ENCODE measurements at regions not wholly inside any gene's neighbourhood (a gene's known extent, or its start where the extent isn't known, plus 50 kb on each side); places are given as distances from the start of the nearest gene placed in this dataset.

GRCh38 chr2:76675212-76675611 lies 847.0 kb downstream of the LRRTM4 start:
- ATAC-seq (ENCODE audit: poor library complexity) (no peak), DNase-seq (no peak)
- H3K27me3 ChIP-seq (ENCODE audit: control insufficient read depth in 1 of 2, insufficient read depth in 2 of 2, low read length in 2 of 2), result no peaks in the 10 kb centered on the region
- Mint-ChIP-seq H3K27me3 (no peaks in the 10 kb centered on the region), H3K27ac (no peak overlapping the region), H3K36me3 (ENCODE audit: low read depth) (no peaks in the 10 kb centered on the region), H3K4me3 (no peak overlapping the region), H3K9me3 (no peaks in the 10 kb centered on the region), H3K4me1 (ENCODE audit: low read depth) (no peaks in the 10 kb centered on the region)
- intact Hi-C loops (cut with DNase I, micrococcal nuclease), result no loop called here
- H3K27ac ChIP-seq (ENCODE audit: low read depth in 1 of 2, low read length in 2 of 2), result no peak overlapping the region
- H3K4me1 ChIP-seq (ENCODE audit: insufficient read depth, low read length), result no peaks in the 10 kb centered on the region
- no peak for TF ChIP-seq CTCF (IDR thresholded peaks at IDR 0.05)
- CTCF ChIA-PET, result no interaction called here
- peaks cover 0 to 3% of the 10 kb centered on the region in 2 experiments for H3K9me3 ChIP-seq (ENCODE audit: control insufficient read depth in 1 of 2, insufficient read depth in 1 of 2, low read length in 2 of 2)
- no peak overlapping the region for H3K4me3 ChIP-seq (ENCODE audit: low read length)
- POLR2A ChIA-PET, result no interaction called here
- H3K36me3 ChIP-seq (ENCODE audit: insufficient read depth, low read length), result no peaks in the 10 kb centered on the region

GRCh38 chr2:76672798-76673197 lies 849.4 kb downstream of the LRRTM4 start:
- H3K27ac Mint-ChIP-seq, result no peak overlapping the region
- no peaks in the 10 kb centered on the region for H3K27me3 Mint-ChIP-seq
- H3K4me1 Mint-ChIP-seq (ENCODE audit: low read depth), result no peaks in the 10 kb centered on the region
- no peaks in the 10 kb centered on the region for H3K36me3 ChIP-seq (ENCODE audit: insufficient read depth, low read length)
- POLR2A ChIA-PET, result no interaction called here
- H3K27me3 ChIP-seq (ENCODE audit: control insufficient read depth in 1 of 2, insufficient read depth in 2 of 2, low read length in 2 of 2), result no peaks in the 10 kb centered on the region
- peaks cover 0 to 3% of the 10 kb centered on the region in 2 experiments for H3K9me3 ChIP-seq (ENCODE audit: control insufficient read depth in 1 of 2, insufficient read depth in 1 of 2, low read length in 2 of 2)
- no peak for TF ChIP-seq CTCF (IDR thresholded peaks at IDR 0.05)
- CTCF ChIA-PET, result interaction anchor here (1.0 kb wide), 1 partner anchor 9 kb away, joined by 3 read pairs; no protein-coding TSS in a partner anchor
- no peaks in the 10 kb centered on the region for H3K4me1 ChIP-seq (ENCODE audit: insufficient read depth, low read length)
- no peaks in the 10 kb centered on the region for H3K9me3 Mint-ChIP-seq
- no peak overlapping the region for H3K4me3 Mint-ChIP-seq
- no peak overlapping the region for H3K4me3 ChIP-seq (ENCODE audit: low read length)
- intact Hi-C loops (cut with DNase I, micrococcal nuclease), result no loop called here
- ATAC-seq (ENCODE audit: poor library complexity) (no peak), DNase-seq (no peak)
- no peak overlapping the region for H3K27ac ChIP-seq (ENCODE audit: low read depth in 1 of 2, low read length in 2 of 2)
- H3K36me3 Mint-ChIP-seq (ENCODE audit: low read depth), result no peaks in the 10 kb centered on the region

GRCh38 chr2:76669966-76670465 lies 852.2 kb downstream of the LRRTM4 start:
- Histone ChIP-seq H3K4me1 (ENCODE audit: insufficient read depth, low read length) (no peaks in the 10 kb centered on the region), H3K9me3 (ENCODE audit: control insufficient read depth in 1 of 2, insufficient read depth in 1 of 2, low read length in 2 of 2) (peaks cover 0 to 3% of the 10 kb centered on the region in 2 experiments), H3K27ac (ENCODE audit: low read depth in 1 of 2, low read length in 2 of 2) (no peak overlapping the region), H3K36me3 (ENCODE audit: insufficient read depth, low read length) (no peaks in the 10 kb centered on the region), H3K27me3 (ENCODE audit: control insufficient read depth in 1 of 2, insufficient read depth in 2 of 2, low read length in 2 of 2) (no peaks in the 10 kb centered on the region), H3K4me3 (ENCODE audit: low read length) (no peak overlapping the region)
- intact Hi-C loops (cut with DNase I, micrococcal nuclease), result no loop called here
- DNase-seq (no peak), ATAC-seq (ENCODE audit: poor library complexity) (no peak)
- ChIA-PET CTCF (no interaction called here), POLR2A (no interaction called here)
- H3K27ac Mint-ChIP-seq, result no peak overlapping the region
- TF ChIP-seq CTCF (IDR thresholded peaks at IDR 0.05), result no peak
- H3K27me3 Mint-ChIP-seq, result no peaks in the 10 kb centered on the region
- H3K4me3 Mint-ChIP-seq, result no peak overlapping the region
- no peaks in the 10 kb centered on the region for H3K9me3 Mint-ChIP-seq
- H3K4me1 Mint-ChIP-seq (ENCODE audit: low read depth), result no peaks in the 10 kb centered on the region
- no peaks in the 10 kb centered on the region for H3K36me3 Mint-ChIP-seq (ENCODE audit: low read depth)
